ENCODE measurements at regions not wholly inside any gene's neighbourhood (a gene's known extent, or its start where the extent isn't known, plus 50 kb on each side); places are given as distances from the start of the nearest gene placed in this dataset.
A peak's percentile ranks its signal among the peaks of the same experiment; 100 is the strongest.

GRCh38 chr2:33728106-33728505 is 129.0 kb upstream of the FAM98A start:
- DNase-seq (ENCODE audit: low read depth): no peak
- TF ChIP-seq POLR2A (IDR thresholded peaks at IDR 0.05; ENCODE audit: extremely low read depth, insufficient read length) (no peak), MAX (IDR thresholded peaks at IDR 0.05; ENCODE audit: low read depth, low read length) (no peak), MYC (IDR thresholded peaks at IDR 0.05; ENCODE audit: low read depth, low read length) (no peak), CTCF (IDR thresholded peaks at IDR 0.05; ENCODE audit: low read depth, low read length) (no peak)
- H3K4me3 ChIP-seq (ENCODE audit: low read depth, low read length): no peak overlapping the region

GRCh38 chr2:33727361-33728032 is 128.4 kb upstream of the FAM98A start:
- no peak overlapping the region for H3K4me3 ChIP-seq (ENCODE audit: low read depth, low read length)
- no peak for DNase-seq (ENCODE audit: low read depth)
- no peak for TF ChIP-seq POLR2A (IDR thresholded peaks at IDR 0.05; ENCODE audit: extremely low read depth, insufficient read length)
- TF ChIP-seq MAX (IDR thresholded peaks at IDR 0.05; ENCODE audit: low read depth, low read length): no peak
- TF ChIP-seq CTCF (IDR thresholded peaks at IDR 0.05; ENCODE audit: low read depth, low read length): no peak
- TF ChIP-seq MYC (IDR thresholded peaks at IDR 0.05; ENCODE audit: low read depth, low read length): no peak

- no peak overlapping the region for H3K4me3 ChIP-seq (ENCODE audit: low read depth, low read length)
- TF ChIP-seq MYC (IDR thresholded peaks at IDR 0.05; ENCODE audit: low read depth, low read length) (no peak), POLR2A (IDR thresholded peaks at IDR 0.05; ENCODE audit: extremely low read depth, insufficient read length) (no peak), MAX (IDR thresholded peaks at IDR 0.05; ENCODE audit: low read depth, low read length) (no peak), CTCF (IDR thresholded peaks at IDR 0.05; ENCODE audit: low read depth, low read length) (no peak)
- DNase-seq (ENCODE audit: low read depth): peak; percentile 29
Observed at GRCh38 chr2:33726415-33726814, 127.3 kb upstream of the FAM98A start.

- DNase-seq (ENCODE audit: low read depth): no peak
- no peak overlapping the region for H3K4me3 ChIP-seq (ENCODE audit: low read depth, low read length)
- no peak for TF ChIP-seq POLR2A (IDR thresholded peaks at IDR 0.05; ENCODE audit: extremely low read depth, insufficient read length)
- TF ChIP-seq MAX (IDR thresholded peaks at IDR 0.05; ENCODE audit: low read depth, low read length): no peak
- TF ChIP-seq MYC (IDR thresholded peaks at IDR 0.05; ENCODE audit: low read depth, low read length): no peak
- no peak for TF ChIP-seq CTCF (IDR thresholded peaks at IDR 0.05; ENCODE audit: low read depth, low read length)
Observed at GRCh38 chr2:33723329-33723728, 124.2 kb upstream of the FAM98A start.

DNA sequence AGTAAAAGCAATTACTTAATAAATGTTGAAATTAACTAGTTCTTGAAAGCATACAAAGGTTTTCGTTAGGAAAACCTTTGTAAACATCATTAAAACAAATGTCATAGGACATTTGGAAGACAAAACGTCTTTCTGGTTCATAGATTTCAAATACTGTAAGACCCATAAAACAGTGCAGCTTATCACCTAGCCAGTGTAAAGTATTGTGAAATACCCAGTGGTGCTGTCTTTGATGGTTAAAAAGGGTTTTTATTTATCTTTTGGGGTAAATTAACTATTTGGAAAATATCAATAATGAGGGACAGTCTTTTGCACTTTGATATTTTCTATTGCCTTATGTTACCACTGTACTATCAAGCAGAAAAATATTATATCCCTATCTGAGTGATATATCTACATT is 120.0 kb upstream of the FAM98A start:
- H3K4me3 ChIP-seq (ENCODE audit: low read depth, low read length): no peak overlapping the region
- DNase-seq (ENCODE audit: low read depth): no peak
- TF ChIP-seq CTCF (IDR thresholded peaks at IDR 0.05; ENCODE audit: low read depth, low read length): no peak
- no peak for TF ChIP-seq MYC (IDR thresholded peaks at IDR 0.05; ENCODE audit: low read depth, low read length)
- TF ChIP-seq MAX (IDR thresholded peaks at IDR 0.05; ENCODE audit: low read depth, low read length): no peak
- TF ChIP-seq POLR2A (IDR thresholded peaks at IDR 0.05; ENCODE audit: extremely low read depth, insufficient read length): no peak
